Panc1 (cell line): ENCODE measurements at regions not wholly inside any gene's neighbourhood (a gene's known extent, or its start where the extent isn't known, plus 50 kb on each side); places are given as distances from the start of the nearest gene placed in this dataset.

Source experiments
- TF ChIP-seq, protein P1 (sequence below): fragments of 450-650 bp; IDR thresholded peaks from 2 replicates; pipeline ENCODE4 v1.5.1; 2017; ENCODE audit warnings: mild to moderate bottlenecking
- TF ChIP-seq, protein P2 (sequence below), 2 experiments: IDR thresholded peaks; 2 replicates each; pipeline ENCODE4 v1.6.1; 2011 to 2012; ENCODE audit warnings: low read depth in 2 of 2, control low read depth in 1 of 2, low read length in 1 of 2, mild to moderate bottlenecking in 1 of 2, moderate library complexity in 1 of 2; ENCODE audit not compliant: insufficient read depth in 1 of 2

DNA sequence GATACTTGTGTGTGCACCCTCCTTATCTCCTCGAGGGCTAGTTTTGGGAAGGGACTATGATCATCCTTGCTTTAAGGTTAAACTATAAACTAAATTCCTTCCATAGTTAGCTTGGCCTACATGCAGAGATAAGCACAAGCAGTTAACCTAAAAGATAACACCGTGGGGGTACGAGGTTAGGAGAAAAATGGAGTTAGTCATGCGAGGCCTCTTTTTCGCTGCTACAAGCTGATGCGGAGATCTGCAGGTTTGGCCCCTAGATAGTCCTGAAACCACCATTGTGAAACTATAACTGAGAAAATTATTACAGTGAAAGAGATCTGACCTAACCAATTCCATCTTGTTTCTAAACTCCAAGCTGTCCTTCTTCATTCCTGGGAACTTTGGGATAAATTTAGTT is 113.7 kb upstream of the ZKSCAN2 start:
- TF ChIP-seq, protein P1, sequence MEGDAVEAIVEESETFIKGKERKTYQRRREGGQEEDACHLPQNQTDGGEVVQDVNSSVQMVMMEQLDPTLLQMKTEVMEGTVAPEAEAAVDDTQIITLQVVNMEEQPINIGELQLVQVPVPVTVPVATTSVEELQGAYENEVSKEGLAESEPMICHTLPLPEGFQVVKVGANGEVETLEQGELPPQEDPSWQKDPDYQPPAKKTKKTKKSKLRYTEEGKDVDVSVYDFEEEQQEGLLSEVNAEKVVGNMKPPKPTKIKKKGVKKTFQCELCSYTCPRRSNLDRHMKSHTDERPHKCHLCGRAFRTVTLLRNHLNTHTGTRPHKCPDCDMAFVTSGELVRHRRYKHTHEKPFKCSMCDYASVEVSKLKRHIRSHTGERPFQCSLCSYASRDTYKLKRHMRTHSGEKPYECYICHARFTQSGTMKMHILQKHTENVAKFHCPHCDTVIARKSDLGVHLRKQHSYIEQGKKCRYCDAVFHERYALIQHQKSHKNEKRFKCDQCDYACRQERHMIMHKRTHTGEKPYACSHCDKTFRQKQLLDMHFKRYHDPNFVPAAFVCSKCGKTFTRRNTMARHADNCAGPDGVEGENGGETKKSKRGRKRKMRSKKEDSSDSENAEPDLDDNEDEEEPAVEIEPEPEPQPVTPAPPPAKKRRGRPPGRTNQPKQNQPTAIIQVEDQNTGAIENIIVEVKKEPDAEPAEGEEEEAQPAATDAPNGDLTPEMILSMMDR = no peak
- TF ChIP-seq, protein P2, sequence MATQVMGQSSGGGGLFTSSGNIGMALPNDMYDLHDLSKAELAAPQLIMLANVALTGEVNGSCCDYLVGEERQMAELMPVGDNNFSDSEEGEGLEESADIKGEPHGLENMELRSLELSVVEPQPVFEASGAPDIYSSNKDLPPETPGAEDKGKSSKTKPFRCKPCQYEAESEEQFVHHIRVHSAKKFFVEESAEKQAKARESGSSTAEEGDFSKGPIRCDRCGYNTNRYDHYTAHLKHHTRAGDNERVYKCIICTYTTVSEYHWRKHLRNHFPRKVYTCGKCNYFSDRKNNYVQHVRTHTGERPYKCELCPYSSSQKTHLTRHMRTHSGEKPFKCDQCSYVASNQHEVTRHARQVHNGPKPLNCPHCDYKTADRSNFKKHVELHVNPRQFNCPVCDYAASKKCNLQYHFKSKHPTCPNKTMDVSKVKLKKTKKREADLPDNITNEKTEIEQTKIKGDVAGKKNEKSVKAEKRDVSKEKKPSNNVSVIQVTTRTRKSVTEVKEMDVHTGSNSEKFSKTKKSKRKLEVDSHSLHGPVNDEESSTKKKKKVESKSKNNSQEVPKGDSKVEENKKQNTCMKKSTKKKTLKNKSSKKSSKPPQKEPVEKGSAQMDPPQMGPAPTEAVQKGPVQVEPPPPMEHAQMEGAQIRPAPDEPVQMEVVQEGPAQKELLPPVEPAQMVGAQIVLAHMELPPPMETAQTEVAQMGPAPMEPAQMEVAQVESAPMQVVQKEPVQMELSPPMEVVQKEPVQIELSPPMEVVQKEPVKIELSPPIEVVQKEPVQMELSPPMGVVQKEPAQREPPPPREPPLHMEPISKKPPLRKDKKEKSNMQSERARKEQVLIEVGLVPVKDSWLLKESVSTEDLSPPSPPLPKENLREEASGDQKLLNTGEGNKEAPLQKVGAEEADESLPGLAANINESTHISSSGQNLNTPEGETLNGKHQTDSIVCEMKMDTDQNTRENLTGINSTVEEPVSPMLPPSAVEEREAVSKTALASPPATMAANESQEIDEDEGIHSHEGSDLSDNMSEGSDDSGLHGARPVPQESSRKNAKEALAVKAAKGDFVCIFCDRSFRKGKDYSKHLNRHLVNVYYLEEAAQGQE (IDR thresholded peaks at IDR 0.05; ENCODE audit: insufficient read depth in 1 of 2, low read depth in 2 of 2, low read length in 1 of 2) = no peak
